H1 (cell line): ENCODE measurements at regions not wholly inside any gene's neighbourhood (a gene's known extent, or its start where the extent isn't known, plus 50 kb on each side); places are given as distances from the start of the nearest gene placed in this dataset.

ENCODE experiments used
- CTCF ChIA-PET: fragments of 300-600 bp; sonication (Branson Sonifier 250); formaldehyde crosslinking; loops from one replicate; lab custom pipeline; 2021; ENCODE audit not compliant: partially characterized antibody; lab: Charles Lee
- POLR2A ChIA-PET: fragments of 300-600 bp; sonication (Branson Sonifier 250); formaldehyde crosslinking; loops from one replicate; lab custom pipeline; 2021; ENCODE audit warnings: inconsistent platforms; ENCODE audit not compliant: partially characterized antibody; lab: Charles Lee
- DNase-seq, 2 experiments: peaks; one replicate each; pipeline versions ENCODE4 v3.0.0 to v3.0.0-alpha.2; 2010 to 2022; ENCODE audit warnings: low spot score in 2 of 2, low read depth in 1 of 2, mixed read lengths in 1 of 2
- FAIRE-seq: peaks from 2 replicates; lab custom pipeline; 2011; peaks lifted over from hg19 to GRCh38; lab: Jason Lieb, UNC
- H2AFZ ChIP-seq: 2 replicates; pipeline ENCODE4 v1.8.1; 2012; ENCODE audit warnings: low read length, inconsistent platforms
- H2AK5ac ChIP-seq: 2 replicates; pipeline ENCODE4 v1.6.1; 2013; ENCODE audit warnings: low read depth, low read length
- H2BK120ac ChIP-seq: replicated peaks from 2 replicates; pipeline ENCODE3; 2013; ENCODE audit warnings: low read depth, low read length, inconsistent platforms
- H2BK12ac ChIP-seq: 2 replicates; pipeline ENCODE4 v1.6.1; 2013; ENCODE audit warnings: low read depth, low read length
- H2BK15ac ChIP-seq: 2 replicates; pipeline ENCODE4 v1.6.1; 2013; ENCODE audit warnings: low read length
- H2BK20ac ChIP-seq: 2 replicates; pipeline ENCODE4 v1.6.1; 2013; ENCODE audit warnings: low read length
- H2BK5ac ChIP-seq: 2 replicates; pipeline ENCODE4 v1.6.1; 2013; ENCODE audit warnings: low read depth, low read length
- H3K14ac ChIP-seq: 2 replicates; pipeline ENCODE4 v1.6.1; 2013; ENCODE audit warnings: inconsistent platforms; ENCODE audit not compliant: insufficient read length
- H3K18ac ChIP-seq: 2 replicates; pipeline ENCODE4 v1.6.1; 2013; ENCODE audit warnings: low read length; ENCODE audit errors: extremely low read depth
- H3K23ac ChIP-seq: 2 replicates; pipeline ENCODE4 v1.6.1; 2013; ENCODE audit warnings: inconsistent platforms; ENCODE audit not compliant: insufficient read length
- H3K23me2 ChIP-seq: 2 replicates; pipeline ENCODE4 v1.6.1; 2013; ENCODE audit warnings: low read depth, low read length
- H3K27ac ChIP-seq: 2 replicates; pipeline ENCODE4 v1.6.1; 2011; ENCODE audit warnings: low read depth, low read length, inconsistent platforms
- H3K27me3 ChIP-seq, 4 experiments: replicated peaks in 1 of 4; 1 replicate in 1 of 4; 2 replicates in 3 of 4; pipeline versions ENCODE4 v1.6.1 to v1.8.1; 2011 to 2013; ENCODE audit warnings: low read length in 3 of 4, mild to moderate bottlenecking in 3 of 4, inconsistent platforms in 2 of 4, mixed read lengths in 2 of 4, moderate library complexity in 1 of 4; ENCODE audit not compliant: control insufficient read depth in 3 of 4, insufficient read depth in 3 of 4; ENCODE audit errors: extremely low read depth in 1 of 4
- H3K36me3 ChIP-seq, 4 experiments: 2 replicates each; pipeline versions ENCODE4 v1.6.1 to v1.8.1; 2011 to 2013; ENCODE audit warnings: mild to moderate bottlenecking in 4 of 4, low read length in 3 of 4, moderate library complexity in 2 of 4, control low read depth in 1 of 4, inconsistent platforms in 1 of 4; ENCODE audit not compliant: insufficient read depth in 4 of 4, control insufficient read depth in 2 of 4
- H3K4ac ChIP-seq: replicated peaks from 2 replicates; pipeline ENCODE3; 2013; ENCODE audit warnings: low read length, low read depth, mixed read lengths, inconsistent platforms; ENCODE audit not compliant: insufficient read length
- H3K4me1 ChIP-seq, 4 experiments: replicated peaks in 1 of 4; 1 replicate in 1 of 4; 2 replicates in 3 of 4; pipeline versions ENCODE4 v1.6.1 to v1.8.1; 2011 to 2013; ENCODE audit warnings: low read length in 3 of 4, inconsistent platforms in 2 of 4, mixed read lengths in 1 of 4; ENCODE audit not compliant: insufficient read depth in 4 of 4, control insufficient read depth in 3 of 4
- H3K4me2 ChIP-seq, 2 experiments: 2 replicates each; pipeline versions ENCODE4 v1.6.1 to v1.8.1; 2011 to 2013; ENCODE audit warnings: low read depth in 2 of 2, low read length in 2 of 2, control low read depth in 1 of 2, inconsistent platforms in 1 of 2, mild to moderate bottlenecking in 1 of 2; ENCODE audit not compliant: insufficient read depth in 1 of 2
- H3K4me3 ChIP-seq, 4 experiments: fragments of 200-600, 300-600 bp in 1 of 4; sonication (generic), shearing (Covaris generic), sonication (Bioruptor Twin) in 1 of 4; 2 replicates each; pipeline versions ENCODE4 v1.5.1 to v1.8.1; 2011 to 2016; ENCODE audit warnings: low read length in 4 of 4, low read depth in 3 of 4, control low read depth in 2 of 4, inconsistent platforms in 2 of 4, mild to moderate bottlenecking in 2 of 4, mixed read lengths in 1 of 4, moderate library complexity in 1 of 4; ENCODE audit not compliant: insufficient read depth in 2 of 4; ENCODE audit errors: extremely low read depth in 1 of 4
- H3K56ac ChIP-seq: replicated peaks from 2 replicates; pipeline ENCODE3; 2013; ENCODE audit warnings: low read depth, mild to moderate bottlenecking, mixed read lengths, low read length, inconsistent platforms; ENCODE audit not compliant: insufficient read length
- H3K79me1 ChIP-seq: 2 replicates; pipeline ENCODE4 v1.6.1; 2013; ENCODE audit warnings: low read depth, low read length, control low read depth
- H3K79me2 ChIP-seq, 2 experiments: 2 replicates each; pipeline versions ENCODE4 v1.6.1 to v1.8.1; 2012 to 2013; ENCODE audit warnings: low read length in 2 of 2, mild to moderate bottlenecking in 2 of 2, inconsistent platforms in 1 of 2; ENCODE audit not compliant: insufficient read depth in 2 of 2, control insufficient read depth in 1 of 2
- H3K9ac ChIP-seq, 4 experiments: replicated peaks in 1 of 4; 1 replicate in 1 of 4; 2 replicates in 3 of 4; pipeline versions ENCODE4 v1.6.1 to v1.8.1; 2011 to 2013; ENCODE audit warnings: low read depth in 3 of 4, low read length in 3 of 4, control low read depth in 2 of 4, mild to moderate bottlenecking in 2 of 4, moderate library complexity in 2 of 4, inconsistent platforms in 1 of 4; ENCODE audit errors: extremely low read depth in 1 of 4
- H3K9me3 ChIP-seq, 2 experiments: 2 replicates each; pipeline versions ENCODE4 v1.6.1 to v1.8.1; 2012 to 2013; ENCODE audit warnings: mild to moderate bottlenecking in 2 of 2, moderate library complexity in 2 of 2, control low read depth in 1 of 2, inconsistent platforms in 1 of 2, low read depth in 1 of 2, low read length in 1 of 2, mixed read lengths in 1 of 2; ENCODE audit not compliant: insufficient read depth in 2 of 2
- H4K20me1 ChIP-seq, 2 experiments: replicated peaks in 1 of 2; 2 replicates each; pipeline versions ENCODE3 to v1.8.1; 2011 to 2013; ENCODE audit warnings: inconsistent platforms in 2 of 2, low read length in 2 of 2, mild to moderate bottlenecking in 1 of 2; ENCODE audit not compliant: insufficient read depth in 2 of 2, control insufficient read depth in 1 of 2
- H4K5ac ChIP-seq: 2 replicates; pipeline ENCODE4 v1.6.1; 2013; ENCODE audit warnings: low read length, low read depth, mixed read lengths, inconsistent platforms; ENCODE audit not compliant: insufficient read length
- H4K8ac ChIP-seq: 2 replicates; pipeline ENCODE4 v1.8.0; 2013; ENCODE audit warnings: mild to moderate bottlenecking, moderate library complexity, low read length, inconsistent platforms; ENCODE audit not compliant: insufficient read depth; ENCODE audit errors: extremely low read depth
- H4K91ac ChIP-seq: replicated peaks from 2 replicates; pipeline ENCODE3; 2013; ENCODE audit warnings: low read length, mixed read lengths, inconsistent platforms; ENCODE audit not compliant: insufficient read length
- CBX8 ChIP-seq: fragments of 300-800, 300-1000 bp; sonication (generic); IDR thresholded peaks from 2 replicates; pipeline ENCODE4 v1.7.1; 2016; ENCODE audit warnings: low read depth, low read length, borderline replicate concordance
- CHD1 ChIP-seq: IDR thresholded peaks from 2 replicates; pipeline ENCODE4 v1.6.1; 2012; ENCODE audit warnings: low read depth, low read length, improper control_type of control experiment
- CREB1 ChIP-seq: IDR thresholded peaks from 2 replicates; pipeline ENCODE4 v1.6.1; 2012; ENCODE audit warnings: inconsistent platforms
- EGR1 ChIP-seq: IDR thresholded peaks from 2 replicates; pipeline ENCODE4 v1.6.1; 2011; ENCODE audit warnings: low read depth, low read length, borderline replicate concordance
- GTF2F1 ChIP-seq: IDR thresholded peaks from 2 replicates; pipeline ENCODE4 v1.6.1; 2012; ENCODE audit warnings: low read depth, low read length, improper control_type of control experiment, borderline replicate concordance
- HDAC6 ChIP-seq: IDR thresholded peaks from one replicate; pipeline ENCODE4 v1.7.1; 2012; ENCODE audit warnings: low read depth, mild to moderate bottlenecking, inconsistent platforms, low read length, moderate library complexity
- JUN ChIP-seq: IDR thresholded peaks from 2 replicates; pipeline ENCODE4 v1.6.1; 2011; ENCODE audit warnings: low read depth, mild to moderate bottlenecking, improper control_type of control experiment, low read length
- NANOG ChIP-seq: IDR thresholded peaks from 2 replicates; pipeline ENCODE4 v1.6.1; 2011; ENCODE audit warnings: low read length, low read depth, mild to moderate bottlenecking, inconsistent platforms; ENCODE audit not compliant: insufficient read depth, poor library complexity, severe bottlenecking
- RNF2 ChIP-seq: fragments of 200-900, 300-1000 bp; sonication (generic); IDR thresholded peaks from 2 replicates; pipeline ENCODE4 v1.7.1; 2016; ENCODE audit warnings: borderline replicate concordance, low read depth, mild to moderate bottlenecking, antibody characterized with exemption, low read length; ENCODE audit not compliant: poor library complexity, severe bottlenecking; ENCODE audit errors: missing control alignments
- RXRA ChIP-seq: IDR thresholded peaks from 2 replicates; pipeline ENCODE4 v1.6.1; 2011; ENCODE audit warnings: low read depth, mild to moderate bottlenecking, low read length, moderate library complexity; ENCODE audit not compliant: insufficient read depth
- SIX5 ChIP-seq: IDR thresholded peaks from 2 replicates; pipeline ENCODE4 v1.6.1; 2011; ENCODE audit warnings: mild to moderate bottlenecking, low read depth, low read length
- SP2 ChIP-seq: IDR thresholded peaks from 2 replicates; pipeline ENCODE4 v1.6.1; 2012; ENCODE audit warnings: mild to moderate bottlenecking, low read length, inconsistent platforms
- SRF ChIP-seq: IDR thresholded peaks from 2 replicates; pipeline ENCODE4 v1.6.1; 2011; ENCODE audit warnings: mild to moderate bottlenecking, low read depth, low read length, moderate library complexity
- SUZ12 ChIP-seq: fragments of 200-600 bp; sonication (generic); IDR thresholded peaks from 2 replicates; pipeline ENCODE4 v1.6.1; 2012; ENCODE audit warnings: mild to moderate bottlenecking, inconsistent platforms, low read length, moderate library complexity, mixed read lengths
- TAF1 ChIP-seq: IDR thresholded peaks from 2 replicates; pipeline ENCODE4 v1.6.1; 2011; ENCODE audit warnings: mild to moderate bottlenecking, low read depth, low read length
- WGBS, 2 experiments: shearing (Covaris generic) in 1 of 2; methylation state at CpG; one replicate each; pipeline versions ENCODE4 v1.1.6 to v1.1.7; 2013 to 2015; ENCODE audit warnings: low lambda C conversion rate in 2 of 2, mixed read lengths in 2 of 2, inconsistent platforms in 1 of 2, low coverage in 1 of 2, missing lambda C conversion rate in 1 of 2; ENCODE audit not compliant: insufficient replicate concordance in 2 of 2, insufficient coverage in 1 of 2, insufficient read length in 1 of 2; ENCODE audit errors: extremely low coverage in 1 of 2, missing lambda C conversion rate in 1 of 2; 5-methylcytosine and 5-hydroxymethylcytosine counted together

- no peak overlapping the region for H2BK20ac ChIP-seq
- ChIA-PET CTCF (no interaction called here), POLR2A (no interaction called here)
- no peaks in the 10 kb centered on the region for H3K23me2 ChIP-seq
- WGBS, 2 experiments: 81% methylated on average over 1 of the region's 1 CpG; no CpG with 5 or more reads in 1 of the 2 experiments
- no peak overlapping the region for H2AK5ac ChIP-seq
- H4K8ac ChIP-seq: no peak overlapping the region
- no peak overlapping the region for H3K56ac ChIP-seq
- no peak overlapping the region for H2BK15ac ChIP-seq
- H3K27ac ChIP-seq: no peak overlapping the region
- no peak for FAIRE-seq
- no peaks in the 10 kb centered on the region for H3K79me2 ChIP-seq
- H4K20me1 ChIP-seq: no peaks in the 10 kb centered on the region
- TF ChIP-seq SUZ12: no peak
- no peak for TF ChIP-seq NANOG
- TF ChIP-seq CHD1: no peak
- no peak for TF ChIP-seq JUN
- no peak for TF ChIP-seq CBX8
- no peak for TF ChIP-seq SIX5
- no peak for TF ChIP-seq GTF2F1
- TF ChIP-seq HDAC6: no peak
- no peak for TF ChIP-seq SRF
- no peak for TF ChIP-seq SP2
- no peak for TF ChIP-seq CREB1
- TF ChIP-seq RXRA: no peak
- no peak for TF ChIP-seq EGR1
- TF ChIP-seq RNF2: no peak
- no peak for TF ChIP-seq TAF1
- H2AFZ ChIP-seq: no peak overlapping the region
- H3K18ac ChIP-seq: no peak overlapping the region
- no peaks in the 10 kb centered on the region for H3K79me1 ChIP-seq
- no peak overlapping the region for H2BK120ac ChIP-seq
- H4K5ac ChIP-seq: no peak overlapping the region
- H3K9me3 ChIP-seq: peaks cover 13 to 15% of the 10 kb centered on the region in 2 experiments; a peak in 2 of 4 replicates
- H2BK12ac ChIP-seq: no peak overlapping the region
- no peak overlapping the region for H3K4me2 ChIP-seq
- H3K4ac ChIP-seq: no peak overlapping the region
- no peak overlapping the region for H3K9ac ChIP-seq
- no peak for DNase-seq
- no peak overlapping the region for H3K14ac ChIP-seq
- H3K4me3 ChIP-seq: no peak overlapping the region
- H3K23ac ChIP-seq: no peak overlapping the region
- no peak overlapping the region for H4K91ac ChIP-seq
- H3K4me1 ChIP-seq: peaks cover 0 to 4% (median 0%) of the 10 kb centered on the region in 4 experiments; a peak in 1 of 7 replicates
- no peaks in the 10 kb centered on the region for H3K27me3 ChIP-seq
- H2BK5ac ChIP-seq: no peak overlapping the region
- H3K36me3 ChIP-seq: peaks cover 0 to 3% (median 0%) of the 10 kb centered on the region in 4 experiments; a peak in 1 of 8 replicates
These were observed 1548.3 kb upstream of the TENM3 start for GRCh38 chr4:180694875-180695274.
